Endodermal cell (in vitro differentiated cells): ENCODE measurements at regions not wholly inside any gene's neighbourhood (a gene's known extent, or its start where the extent isn't known, plus 50 kb on each side); places are given as distances from the start of the nearest gene placed in this dataset.

Experiments used
- DNase-seq: peaks from one replicate; pipeline ENCODE4 v3.0.0-alpha.2; 2017
- H3K27ac ChIP-seq: 2 replicates; pipeline ENCODE4 v1.5.1; 2013; ENCODE audit warnings: mild to moderate bottlenecking, low read depth, low read length, moderate library complexity
- H3K27me3 ChIP-seq: 2 replicates; pipeline ENCODE4 v1.6.1; 2013; ENCODE audit warnings: mild to moderate bottlenecking, low read length, moderate library complexity; ENCODE audit not compliant: insufficient read depth, control insufficient read depth, poor library complexity, severe bottlenecking
- H3K36me3 ChIP-seq: 2 replicates; pipeline ENCODE4 v1.7.0; 2013; ENCODE audit warnings: mild to moderate bottlenecking, low read length, moderate library complexity; ENCODE audit not compliant: control insufficient read depth, insufficient read depth
- H3K4me1 ChIP-seq: one replicate; pipeline ENCODE4 v1.7.0; 2013; ENCODE audit warnings: low read length; ENCODE audit not compliant: control insufficient read depth, insufficient read depth
- H3K4me3 ChIP-seq: 2 replicates; pipeline ENCODE4 v1.5.1; 2013; ENCODE audit warnings: mild to moderate bottlenecking, low read length, moderate library complexity
- H3K9ac ChIP-seq: 2 replicates; pipeline ENCODE4 v1.6.1; 2013; ENCODE audit warnings: mild to moderate bottlenecking, low read length, moderate library complexity; ENCODE audit not compliant: poor library complexity, severe bottlenecking; ENCODE audit errors: extremely low read depth
- H3K9me3 ChIP-seq: 2 replicates; pipeline ENCODE4 v1.6.1; 2013; ENCODE audit warnings: mild to moderate bottlenecking, low read length, moderate library complexity; ENCODE audit not compliant: control insufficient read depth
- H3K27ac Mint-ChIP-seq: 2 replicates; pipeline ENCODE4 v1.8.0; 2020; ENCODE audit warnings: mixed read lengths
- H3K27me3 Mint-ChIP-seq: 2 replicates; pipeline ENCODE4 v1.8.0; 2021; ENCODE audit warnings: mild to moderate bottlenecking, mixed read lengths; ENCODE audit not compliant: insufficient read depth
- H3K36me3 Mint-ChIP-seq: 2 replicates; pipeline ENCODE4 v1.8.0; 2020; ENCODE audit warnings: low read depth, mixed read lengths
- H3K4me1 Mint-ChIP-seq: 2 replicates; pipeline ENCODE4 v1.8.0; 2020; ENCODE audit warnings: mixed read lengths
- H3K4me3 Mint-ChIP-seq: 2 replicates; pipeline ENCODE4 v1.8.0; 2020; ENCODE audit warnings: mild to moderate bottlenecking, moderate library complexity, mixed read lengths
- H3K9me3 Mint-ChIP-seq: 2 replicates; pipeline ENCODE4 v1.8.0; 2020; ENCODE audit warnings: mild to moderate bottlenecking, mixed read lengths
- WGBS, 2 experiments: methylation state at CpG; one replicate each; pipeline versions ENCODE4 v1.1.5 to v1.1.7; 2013; ENCODE audit warnings: missing lambda C conversion rate in 2 of 2, mixed read lengths in 1 of 2; ENCODE audit not compliant: insufficient coverage in 1 of 2, insufficient read length in 1 of 2; 5-methylcytosine and 5-hydroxymethylcytosine counted together
- TF ChIP-seq, protein P1 (sequence below): fragments of 200-600 bp; sonication (generic); conservative IDR thresholded peaks from 2 replicates; pipeline ENCODE4 v1.5.0; 2021; ENCODE audit warnings: antibody characterized with exemption, mild to moderate bottlenecking

DNA sequence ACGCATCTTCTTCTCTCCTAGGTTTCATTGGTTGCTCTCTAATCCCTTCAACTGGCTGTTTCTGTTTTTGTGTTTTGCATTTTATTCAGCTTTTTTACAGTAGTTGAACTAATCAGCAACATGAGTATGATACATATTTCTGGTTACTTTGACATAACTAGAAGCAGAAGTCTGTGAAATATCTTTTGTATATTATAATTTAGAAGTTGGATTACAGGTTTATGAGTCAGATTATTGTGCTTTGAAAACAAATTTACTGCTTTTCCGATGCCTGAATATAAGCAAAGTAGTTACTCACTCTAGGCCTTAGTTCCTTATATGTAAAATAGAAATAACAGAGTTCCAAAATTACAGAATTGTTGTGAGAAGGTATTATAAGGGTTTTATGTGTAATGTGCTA is 96.2 kb upstream of the MEOX2 start:
- Mint-ChIP-seq H3K27ac (no peak overlapping the region), H3K36me3 (no peaks in the 10 kb centered on the region), H3K27me3 (no peaks in the 10 kb centered on the region), H3K4me3 (no peak overlapping the region), H3K9me3 (no peaks in the 10 kb centered on the region), H3K4me1 (peaks cover 6% of the 10 kb centered on the region)
- Histone ChIP-seq H3K27me3 (no peaks in the 10 kb centered on the region), H3K9me3 (no peaks in the 10 kb centered on the region), H3K9ac (no peak overlapping the region), H3K27ac (no peak overlapping the region), H3K36me3 (no peaks in the 10 kb centered on the region), H3K4me3 (no peak overlapping the region), H3K4me1 (no peaks in the 10 kb centered on the region)
- TF ChIP-seq, protein P1, sequence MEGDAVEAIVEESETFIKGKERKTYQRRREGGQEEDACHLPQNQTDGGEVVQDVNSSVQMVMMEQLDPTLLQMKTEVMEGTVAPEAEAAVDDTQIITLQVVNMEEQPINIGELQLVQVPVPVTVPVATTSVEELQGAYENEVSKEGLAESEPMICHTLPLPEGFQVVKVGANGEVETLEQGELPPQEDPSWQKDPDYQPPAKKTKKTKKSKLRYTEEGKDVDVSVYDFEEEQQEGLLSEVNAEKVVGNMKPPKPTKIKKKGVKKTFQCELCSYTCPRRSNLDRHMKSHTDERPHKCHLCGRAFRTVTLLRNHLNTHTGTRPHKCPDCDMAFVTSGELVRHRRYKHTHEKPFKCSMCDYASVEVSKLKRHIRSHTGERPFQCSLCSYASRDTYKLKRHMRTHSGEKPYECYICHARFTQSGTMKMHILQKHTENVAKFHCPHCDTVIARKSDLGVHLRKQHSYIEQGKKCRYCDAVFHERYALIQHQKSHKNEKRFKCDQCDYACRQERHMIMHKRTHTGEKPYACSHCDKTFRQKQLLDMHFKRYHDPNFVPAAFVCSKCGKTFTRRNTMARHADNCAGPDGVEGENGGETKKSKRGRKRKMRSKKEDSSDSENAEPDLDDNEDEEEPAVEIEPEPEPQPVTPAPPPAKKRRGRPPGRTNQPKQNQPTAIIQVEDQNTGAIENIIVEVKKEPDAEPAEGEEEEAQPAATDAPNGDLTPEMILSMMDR, result no peak
- DNase-seq, result no peak
- 97% methylated on average over 2 of the region's 2 CpGs; no CpG with 5 or more reads in 1 of the 2 experiments for WGBS, 2 experiments

DNA sequence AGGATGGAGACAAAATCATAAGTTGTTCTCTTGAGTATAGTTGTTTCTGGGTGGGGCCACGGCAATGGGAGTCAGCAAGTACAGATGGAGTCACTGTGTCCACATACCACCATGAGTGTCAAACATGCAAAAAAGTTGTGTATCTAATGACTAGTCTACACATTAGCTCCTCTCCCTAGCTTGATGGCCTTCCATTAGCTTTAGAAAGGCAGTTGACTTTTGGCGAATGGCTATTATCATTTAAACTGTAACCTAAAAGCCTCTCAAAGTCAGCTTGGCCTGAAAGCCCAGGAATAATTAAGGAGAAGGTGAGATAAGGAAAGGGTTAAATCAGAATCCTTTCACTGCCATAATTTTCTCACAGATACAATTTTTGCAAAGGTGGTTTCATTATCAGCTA is 95.5 kb upstream of the MEOX2 start:
- WGBS, 2 experiments, result 47% methylated on average over 2 of the region's 2 CpGs; no CpG with 5 or more reads in 1 of the 2 experiments
- no peak for DNase-seq
- H3K36me3 Mint-ChIP-seq, result no peaks in the 10 kb centered on the region

DNA sequence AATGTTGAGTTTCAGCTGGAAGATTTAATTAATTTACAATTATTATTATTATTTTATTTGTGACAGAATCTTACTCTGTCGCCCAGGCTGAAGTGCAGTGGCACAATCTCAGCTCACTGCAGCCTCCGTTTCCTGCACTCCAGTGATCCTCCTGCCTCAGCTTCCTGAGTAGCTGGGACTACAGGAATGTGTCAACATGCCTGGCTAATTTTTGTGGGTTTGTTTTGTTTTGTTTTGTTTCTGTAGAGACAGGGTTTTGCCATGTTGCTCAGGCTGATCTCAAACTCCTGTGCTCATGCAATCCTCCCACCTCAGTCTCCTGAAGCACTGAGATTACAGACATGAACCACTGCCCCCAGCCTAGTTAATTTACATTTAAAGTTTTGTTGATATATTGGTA is 93.8 kb upstream of the MEOX2 start:
- no peak overlapping the region for H3K9ac ChIP-seq
- TF ChIP-seq, protein P1, result no peak
- Mint-ChIP-seq H3K4me1 (peaks cover 6% of the 10 kb centered on the region), H3K36me3 (no peaks in the 10 kb centered on the region), H3K27ac (no peak overlapping the region), H3K9me3 (no peaks in the 10 kb centered on the region), H3K27me3 (no peaks in the 10 kb centered on the region), H3K4me3 (no peak overlapping the region)
- no peak overlapping the region for H3K4me3 ChIP-seq
- H3K36me3 ChIP-seq, result no peaks in the 10 kb centered on the region
- no peaks in the 10 kb centered on the region for H3K9me3 ChIP-seq
- 70 to 93% methylated on average over 1 to 2 of the region's 2 CpGs for WGBS, 2 experiments
- no peak overlapping the region for H3K27ac ChIP-seq
- no peak for DNase-seq
- H3K27me3 ChIP-seq, result no peaks in the 10 kb centered on the region
- H3K4me1 ChIP-seq, result no peaks in the 10 kb centered on the region

More for the DNA sequence above, 95.5 kb upstream of the MEOX2 start:
- Histone ChIP-seq H3K4me1 (no peaks in the 10 kb centered on the region), H3K36me3 (no peaks in the 10 kb centered on the region), H3K4me3 (no peak overlapping the region), H3K27me3 (no peaks in the 10 kb centered on the region), H3K27ac (no peak overlapping the region), H3K9me3 (no peaks in the 10 kb centered on the region), H3K9ac (no peak overlapping the region)
- no peak overlapping the region for H3K4me3 Mint-ChIP-seq
- H3K9me3 Mint-ChIP-seq, result no peaks in the 10 kb centered on the region
- TF ChIP-seq, protein P1, result no peak
- peaks cover 6% of the 10 kb centered on the region for H3K4me1 Mint-ChIP-seq
- no peak overlapping the region for H3K27ac Mint-ChIP-seq
- H3K27me3 Mint-ChIP-seq, result no peaks in the 10 kb centered on the region
